Activated CD8-positive, alpha-beta T cell treated with anti-CD3 and anti-CD28 coated beads, Interleukin-2, amount 10 ng/mL, durations not matched to agents 7 days and 5 days (primary cell): ENCODE measurements at regions not wholly inside any gene's neighbourhood (a gene's known extent, or its start where the extent isn't known, plus 50 kb on each side); places are given as distances from the start of the nearest gene placed in this dataset.

ENCODE experiments used
- ATAC-seq: fragments of 150-1000 bp; cut with Tn5 transposase; one replicate; pipeline ENCODE4 v1.10.0; 2021; ENCODE audit warnings: moderate library complexity
- CTCF ChIA-PET: fragments of 350-600 bp; sonication (Branson Sonifier 250); formaldehyde crosslinking; loops from one replicate; lab custom pipeline; 2021; ENCODE audit warnings: antibody characterized with exemption; lab: Charles Lee
- POLR2A ChIA-PET: fragments of 350-600 bp; sonication (Branson Sonifier 250); formaldehyde crosslinking; loops from one replicate; lab custom pipeline; 2021; ENCODE audit warnings: antibody characterized with exemption; lab: Charles Lee
- DNase-seq: peaks from one replicate; pipeline ENCODE4 v3.0.0-alpha.2; 2020
- H3K27ac Mint-ChIP-seq: one replicate; pipeline ENCODE4 v1.8.0; 2021; ENCODE audit warnings: mild to moderate bottlenecking, mixed read lengths
- H3K27me3 Mint-ChIP-seq: one replicate; pipeline ENCODE4 v1.8.0; 2021; ENCODE audit warnings: low read depth, mixed read lengths
- H3K36me3 Mint-ChIP-seq: one replicate; pipeline ENCODE4 v1.8.0; 2021; ENCODE audit warnings: low read depth, mixed read lengths
- H3K4me1 Mint-ChIP-seq: one replicate; pipeline ENCODE4 v1.8.0; 2021; ENCODE audit warnings: low read depth, mixed read lengths
- H3K4me3 Mint-ChIP-seq: one replicate; pipeline ENCODE4 v1.8.0; 2021; ENCODE audit warnings: mild to moderate bottlenecking, mixed read lengths
- H3K9me3 Mint-ChIP-seq: one replicate; pipeline ENCODE4 v1.8.0; 2022; ENCODE audit warnings: mixed read lengths; ENCODE audit not compliant: insufficient read depth

DNA sequence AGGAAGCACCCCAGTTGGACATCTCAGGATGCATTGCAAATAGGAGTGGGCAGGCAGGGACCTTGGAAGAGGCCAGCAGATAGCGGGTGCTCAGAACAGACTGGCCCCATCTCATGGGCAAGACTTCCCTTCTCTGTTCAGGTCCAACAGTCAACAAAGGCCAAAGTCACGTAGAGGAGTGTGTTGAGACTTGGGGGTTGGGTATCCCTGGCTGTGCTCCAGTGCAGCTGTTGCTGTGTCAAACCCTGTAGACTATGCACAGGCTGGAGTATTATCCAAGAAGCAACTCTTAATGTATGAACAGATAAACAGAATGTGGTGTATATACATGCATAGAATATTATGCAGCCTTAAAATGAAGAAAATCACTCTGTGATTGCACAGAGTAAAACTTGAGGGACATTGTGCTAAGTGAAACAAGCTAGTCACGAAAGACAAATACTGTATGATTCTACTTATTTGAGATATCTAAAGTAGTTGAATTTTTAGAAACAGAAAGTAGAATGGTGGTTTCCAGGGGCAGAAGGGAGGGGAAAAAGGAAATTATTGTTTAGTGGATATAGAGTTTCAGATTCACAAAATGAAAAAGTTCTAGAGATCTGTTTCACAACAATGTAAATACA is 192.1 kb upstream of the LCORL start:
- no peak overlapping the region for H3K27ac Mint-ChIP-seq
- H3K4me1 Mint-ChIP-seq: no peaks in the 10 kb centered on the region
- ChIA-PET CTCF (no interaction called here), POLR2A (no interaction called here)
- DNase-seq (no peak), ATAC-seq (no peak)
- no peak overlapping the region for H3K4me3 Mint-ChIP-seq
- H3K36me3 Mint-ChIP-seq: no peaks in the 10 kb centered on the region
- H3K9me3 Mint-ChIP-seq: no peaks in the 10 kb centered on the region
- H3K27me3 Mint-ChIP-seq: no peaks in the 10 kb centered on the region

DNA sequence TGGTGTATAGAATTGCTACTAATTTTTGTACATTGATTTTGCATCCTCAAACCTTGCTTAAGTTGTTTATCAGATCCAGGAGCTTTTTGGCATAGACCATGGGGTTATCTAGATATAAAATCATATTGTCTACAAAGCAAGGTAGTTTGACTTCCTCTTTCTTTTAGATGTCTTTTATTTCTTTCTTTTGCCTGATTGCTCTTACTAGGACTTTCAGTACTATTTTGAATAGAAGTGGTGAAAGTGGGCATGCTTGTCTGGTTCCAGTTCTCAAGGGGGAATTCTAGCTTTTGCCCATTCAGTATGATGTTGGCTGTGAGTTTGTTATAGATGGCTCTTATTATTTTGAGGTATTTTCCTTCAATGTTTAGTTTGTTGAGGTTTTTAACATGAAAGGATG is 187.9 kb upstream of the LCORL start:
- CTCF ChIA-PET: no interaction called here
- no peaks in the 10 kb centered on the region for H3K4me1 Mint-ChIP-seq
- no peak overlapping the region for H3K27ac Mint-ChIP-seq
- H3K9me3 Mint-ChIP-seq: no peaks in the 10 kb centered on the region
- ATAC-seq (no peak), DNase-seq (no peak)
- no peak overlapping the region for H3K4me3 Mint-ChIP-seq
- no peaks in the 10 kb centered on the region for H3K27me3 Mint-ChIP-seq
- no peaks in the 10 kb centered on the region for H3K36me3 Mint-ChIP-seq
- POLR2A ChIA-PET: no interaction called here

DNA sequence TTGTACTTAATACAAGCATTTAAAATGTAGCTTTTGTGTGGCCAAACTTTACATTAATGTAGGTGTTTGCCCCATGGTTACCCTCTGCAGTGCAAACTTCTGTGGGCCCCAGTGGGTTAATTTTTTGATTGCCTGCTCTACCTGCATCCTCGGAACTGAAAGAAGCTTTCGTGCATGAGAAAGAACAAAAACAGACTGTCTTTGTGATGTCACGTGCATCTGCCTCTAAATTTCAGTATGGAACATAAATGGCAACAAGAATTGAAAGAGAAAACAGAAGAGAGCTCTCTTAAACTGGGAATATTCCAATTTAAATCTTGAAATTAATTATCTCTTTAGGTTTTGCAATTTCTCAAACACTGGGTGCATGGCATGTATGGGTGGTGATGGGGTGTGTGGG is 182.4 kb upstream of the LCORL start:
- Mint-ChIP-seq H3K4me3 (no peak overlapping the region), H3K4me1 (no peaks in the 10 kb centered on the region), H3K9me3 (no peaks in the 10 kb centered on the region), H3K27ac (no peak overlapping the region), H3K36me3 (no peaks in the 10 kb centered on the region), H3K27me3 (no peaks in the 10 kb centered on the region)
- no peak for ATAC-seq
- DNase-seq: no peak
- POLR2A ChIA-PET: no interaction called here
- CTCF ChIA-PET: interaction anchor here (1.0 kb wide), 1 partner anchor 240 kb away, joined by 3 read pairs; no protein-coding TSS in a partner anchor

DNA sequence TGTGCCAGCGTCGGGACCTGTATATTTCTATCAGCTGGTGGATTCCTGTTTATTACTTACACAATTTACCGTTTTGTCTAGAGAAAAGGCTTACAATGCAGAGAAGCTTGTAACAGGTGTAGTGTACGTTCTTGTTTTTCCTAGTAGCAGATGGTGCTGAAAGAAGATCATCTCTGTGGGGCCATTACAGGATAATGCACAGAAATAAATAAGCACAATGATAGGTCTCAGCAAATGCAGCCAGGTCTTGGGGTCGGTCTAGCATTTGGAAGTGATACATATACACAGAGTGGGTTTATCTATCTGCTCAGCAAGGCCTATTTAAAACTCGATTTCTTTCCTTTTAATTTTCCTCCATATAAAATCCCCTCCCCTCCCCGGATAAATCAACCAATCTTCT is 180.9 kb upstream of the LCORL start:
- Mint-ChIP-seq H3K4me1 (no peaks in the 10 kb centered on the region), H3K4me3 (no peak overlapping the region), H3K27me3 (no peaks in the 10 kb centered on the region), H3K36me3 (no peaks in the 10 kb centered on the region), H3K9me3 (no peaks in the 10 kb centered on the region), H3K27ac (no peak overlapping the region)
- no peak for DNase-seq
- ChIA-PET POLR2A (no interaction called here), CTCF (no interaction called here)
- ATAC-seq: no peak

DNA sequence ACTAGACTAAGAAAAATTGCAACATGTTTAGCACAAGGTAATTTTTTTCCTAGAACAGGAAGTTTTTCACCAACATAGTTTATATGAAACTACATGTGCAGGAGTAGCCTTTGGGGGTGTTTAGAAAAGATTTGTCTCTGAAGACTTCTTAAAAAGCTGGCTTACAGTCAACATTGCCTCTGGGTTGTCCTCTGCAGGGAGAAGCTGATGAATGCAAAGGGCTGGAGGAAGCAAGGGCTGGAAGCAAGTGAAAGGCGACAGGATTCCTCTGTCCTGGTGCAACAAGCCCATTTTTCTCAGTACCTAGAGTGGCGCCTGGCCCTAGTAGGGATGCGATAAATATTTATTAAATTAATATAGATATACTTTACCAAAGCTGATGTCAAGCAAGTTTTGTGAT is 180.3 kb upstream of the LCORL start:
- Mint-ChIP-seq H3K27ac (no peak overlapping the region), H3K36me3 (no peaks in the 10 kb centered on the region), H3K4me3 (no peak overlapping the region), H3K4me1 (no peaks in the 10 kb centered on the region), H3K27me3 (no peaks in the 10 kb centered on the region), H3K9me3 (no peaks in the 10 kb centered on the region)
- no peak for ATAC-seq
- POLR2A ChIA-PET: no interaction called here
- no peak for DNase-seq
- CTCF ChIA-PET: no interaction called here

DNA sequence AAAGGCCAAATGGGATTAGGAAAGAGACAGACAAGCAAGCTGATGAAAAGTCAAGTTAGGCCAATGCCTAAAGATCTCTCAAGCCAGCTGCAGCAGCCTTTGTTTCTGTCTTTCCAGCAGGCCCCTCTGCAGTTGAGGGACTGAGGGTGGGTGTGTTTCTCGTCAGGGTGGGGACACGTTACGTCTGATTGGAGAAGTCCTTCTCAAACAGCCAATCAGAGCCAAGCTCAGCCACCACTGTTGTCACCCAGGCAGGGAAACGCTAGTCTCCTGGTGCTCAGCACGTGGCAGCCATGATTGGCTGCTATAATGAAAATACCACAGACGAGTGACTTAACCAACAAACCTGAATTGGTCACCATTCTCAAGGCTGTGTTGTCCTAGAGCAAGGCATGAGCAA is 177.1 kb upstream of the LCORL start:
- H3K9me3 Mint-ChIP-seq: no peaks in the 10 kb centered on the region
- no peaks in the 10 kb centered on the region for H3K4me1 Mint-ChIP-seq
- ChIA-PET POLR2A (no interaction called here), CTCF (no interaction called here)
- no peaks in the 10 kb centered on the region for H3K27me3 Mint-ChIP-seq
- no peak overlapping the region for H3K4me3 Mint-ChIP-seq
- H3K36me3 Mint-ChIP-seq: no peaks in the 10 kb centered on the region
- no peak overlapping the region for H3K27ac Mint-ChIP-seq
- no peak for DNase-seq
- ATAC-seq: no peak

DNA sequence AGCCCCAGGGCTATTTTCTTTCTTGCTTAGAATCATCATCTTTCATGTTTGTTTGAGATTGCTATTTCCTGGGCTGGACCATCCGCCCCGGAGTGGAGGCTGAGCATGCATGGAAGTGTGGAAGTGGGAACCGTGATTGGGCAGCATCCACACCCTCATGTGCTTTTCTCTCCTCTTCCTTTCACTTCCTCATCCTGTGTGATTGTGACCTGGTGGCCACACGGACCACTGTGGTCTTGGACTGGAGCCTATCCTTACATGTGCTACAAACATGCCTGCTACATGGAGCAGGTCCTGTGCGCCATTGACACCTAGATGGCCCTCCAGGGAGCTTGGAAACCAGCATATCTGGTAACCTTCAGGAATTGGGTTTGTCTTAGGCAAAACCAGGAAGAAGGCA is 175.9 kb upstream of the LCORL start:
- ChIA-PET POLR2A (no interaction called here), CTCF (no interaction called here)
- H3K4me1 Mint-ChIP-seq: no peaks in the 10 kb centered on the region
- H3K27me3 Mint-ChIP-seq: no peaks in the 10 kb centered on the region
- DNase-seq (no peak), ATAC-seq (no peak)
- H3K27ac Mint-ChIP-seq: no peak overlapping the region
- no peak overlapping the region for H3K4me3 Mint-ChIP-seq
- H3K36me3 Mint-ChIP-seq: no peaks in the 10 kb centered on the region
- no peaks in the 10 kb centered on the region for H3K9me3 Mint-ChIP-seq

DNA sequence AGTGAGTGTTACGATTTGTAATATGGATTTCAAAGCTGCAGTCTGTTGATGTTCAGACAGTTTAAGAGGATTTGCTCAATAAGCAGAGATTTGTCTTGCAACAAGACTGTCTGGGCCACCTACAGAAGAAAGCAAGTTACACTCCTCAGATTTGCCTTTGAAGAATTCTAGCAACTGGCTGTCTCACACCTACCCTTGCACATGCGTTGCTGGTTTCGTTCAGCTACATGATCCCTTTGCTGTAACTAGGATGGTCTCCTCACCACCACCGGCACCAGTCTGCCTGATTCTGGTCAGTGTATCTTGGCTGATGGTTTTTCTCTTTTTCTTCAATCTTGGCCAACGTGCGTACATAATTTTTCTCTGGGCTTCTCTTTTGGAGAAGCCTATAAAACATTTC is 172.7 kb upstream of the LCORL start:
- Mint-ChIP-seq H3K4me3 (no peak overlapping the region), H3K27ac (no peak overlapping the region), H3K36me3 (no peaks in the 10 kb centered on the region), H3K27me3 (no peaks in the 10 kb centered on the region), H3K9me3 (no peaks in the 10 kb centered on the region), H3K4me1 (no peaks in the 10 kb centered on the region)
- ChIA-PET POLR2A (no interaction called here), CTCF (no interaction called here)
- DNase-seq (no peak), ATAC-seq (no peak)

DNA sequence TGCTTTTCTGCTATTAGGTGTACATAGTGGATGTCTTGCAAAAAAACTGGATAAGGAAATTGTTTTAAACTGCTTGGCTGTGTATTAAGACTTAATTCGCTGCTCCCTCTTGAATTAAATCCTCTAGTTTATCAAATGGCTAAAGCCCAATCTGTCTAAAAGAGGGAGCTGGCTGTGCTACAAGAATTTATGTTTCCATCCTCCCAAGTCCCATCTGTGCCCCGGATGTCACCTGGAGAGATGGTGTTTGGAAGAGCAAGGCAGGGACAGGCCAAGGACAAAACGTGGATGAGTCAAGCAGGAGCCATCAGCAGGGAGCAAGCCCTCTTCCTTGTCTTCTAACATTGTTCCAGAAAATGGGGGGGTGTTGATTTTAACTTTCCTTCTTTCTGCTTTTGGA is 171.3 kb upstream of the LCORL start:
- H3K9me3 Mint-ChIP-seq: no peaks in the 10 kb centered on the region
- H3K36me3 Mint-ChIP-seq: no peaks in the 10 kb centered on the region
- no peak overlapping the region for H3K4me3 Mint-ChIP-seq
- ChIA-PET POLR2A (no interaction called here), CTCF (no interaction called here)
- H3K27me3 Mint-ChIP-seq: no peaks in the 10 kb centered on the region
- no peaks in the 10 kb centered on the region for H3K4me1 Mint-ChIP-seq
- DNase-seq (no peak), ATAC-seq (no peak)
- no peak overlapping the region for H3K27ac Mint-ChIP-seq

DNA sequence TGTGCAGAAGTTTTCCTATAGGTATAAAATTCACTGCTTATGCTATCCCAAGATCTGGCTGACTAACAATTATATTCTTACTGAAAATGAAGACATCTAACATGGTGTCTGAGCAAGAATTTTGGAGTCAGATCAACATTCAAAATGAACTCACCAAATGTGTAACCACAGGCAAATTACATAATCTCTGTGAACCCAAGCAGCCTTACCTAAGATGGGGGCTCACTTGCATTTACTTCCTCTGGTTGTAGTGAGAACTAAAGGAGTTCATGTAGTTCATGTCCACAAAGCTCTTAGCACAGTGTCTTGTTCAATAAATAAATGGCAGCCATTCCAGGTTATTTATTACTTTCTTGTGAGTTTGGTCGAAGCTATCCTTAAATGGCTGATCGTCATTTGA is 163.9 kb upstream of the LCORL start:
- no peak for DNase-seq
- no peaks in the 10 kb centered on the region for H3K9me3 Mint-ChIP-seq
- no peaks in the 10 kb centered on the region for H3K27me3 Mint-ChIP-seq
- ChIA-PET CTCF (no interaction called here), POLR2A (no interaction called here)
- no peak overlapping the region for H3K4me3 Mint-ChIP-seq
- H3K36me3 Mint-ChIP-seq: no peaks in the 10 kb centered on the region
- H3K27ac Mint-ChIP-seq: no peak overlapping the region
- H3K4me1 Mint-ChIP-seq: no peaks in the 10 kb centered on the region
- ATAC-seq: no peak

DNA sequence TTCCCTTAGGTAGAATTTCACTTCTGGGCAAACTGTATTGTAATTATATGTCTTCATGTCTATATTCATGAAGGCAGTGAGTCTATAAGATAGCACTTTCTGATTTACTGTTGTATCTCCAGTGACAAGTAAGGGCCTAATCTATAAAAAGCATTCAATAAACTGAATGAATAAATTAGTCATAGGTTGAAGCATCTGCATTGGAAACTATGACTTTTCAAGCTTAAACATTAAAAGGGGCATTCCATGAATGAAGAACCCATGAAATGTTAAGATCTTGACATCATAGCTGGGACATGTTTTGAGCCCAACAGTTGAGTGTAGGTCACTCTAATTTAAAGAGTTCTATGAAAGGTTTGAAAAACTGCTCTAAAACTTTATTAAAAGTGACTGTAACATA is 159.3 kb upstream of the LCORL start:
- Mint-ChIP-seq H3K4me3 (no peak overlapping the region), H3K4me1 (no peaks in the 10 kb centered on the region), H3K9me3 (no peaks in the 10 kb centered on the region), H3K36me3 (no peaks in the 10 kb centered on the region), H3K27ac (no peak overlapping the region), H3K27me3 (no peaks in the 10 kb centered on the region)
- ATAC-seq: no peak
- ChIA-PET CTCF (no interaction called here), POLR2A (no interaction called here)
- no peak for DNase-seq

DNA sequence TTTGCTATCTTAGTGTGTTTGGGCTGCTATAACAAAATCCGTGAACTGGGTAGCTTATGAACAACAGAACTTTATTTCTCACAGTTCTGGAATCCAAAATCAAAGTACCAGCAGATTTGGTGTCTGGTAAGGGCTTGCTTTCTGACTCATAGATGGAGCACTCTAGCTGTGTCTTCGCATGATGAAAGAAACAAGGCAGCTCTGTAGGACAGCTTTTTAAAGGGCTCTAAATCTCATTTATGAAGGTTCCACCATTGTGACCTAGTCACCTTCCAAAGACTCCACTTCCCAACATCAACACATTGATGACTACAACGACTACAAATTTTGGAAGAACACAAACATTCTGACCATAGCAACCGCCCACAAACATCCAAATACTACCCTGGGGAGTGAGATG is 158.6 kb upstream of the LCORL start:
- H3K4me3 Mint-ChIP-seq: no peak overlapping the region
- no peaks in the 10 kb centered on the region for H3K4me1 Mint-ChIP-seq
- ChIA-PET POLR2A (no interaction called here), CTCF (interaction anchor here (1.2 kb wide), 1 partner anchor 41 kb away, joined by 3 read pairs; no protein-coding TSS in a partner anchor)
- DNase-seq (no peak), ATAC-seq (no peak)
- H3K27ac Mint-ChIP-seq: no peak overlapping the region
- no peaks in the 10 kb centered on the region for H3K36me3 Mint-ChIP-seq
- no peaks in the 10 kb centered on the region for H3K9me3 Mint-ChIP-seq
- H3K27me3 Mint-ChIP-seq: no peaks in the 10 kb centered on the region

DNA sequence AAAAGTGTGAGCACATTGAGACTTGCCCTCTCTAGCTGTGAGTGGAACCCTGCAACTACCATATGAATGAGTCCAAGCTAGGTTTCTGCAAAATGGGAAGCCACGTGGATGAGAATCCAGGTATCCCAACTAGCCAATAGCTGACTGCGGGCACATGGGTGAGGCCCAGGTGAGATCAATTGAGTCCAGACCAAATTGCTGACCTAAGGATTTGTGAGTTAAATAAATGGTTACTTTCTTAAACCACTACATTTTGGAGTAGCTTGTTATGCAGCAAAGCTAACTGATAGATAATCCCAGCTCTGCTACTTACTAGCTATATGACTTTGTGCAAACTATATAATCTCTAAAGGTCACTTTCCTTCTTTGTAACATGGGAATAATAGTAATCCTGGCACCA is 150.3 kb upstream of the LCORL start:
- POLR2A ChIA-PET: no interaction called here
- H3K4me3 Mint-ChIP-seq: no peak overlapping the region
- CTCF ChIA-PET: no interaction called here
- DNase-seq: no peak
- ATAC-seq: no peak
- no peaks in the 10 kb centered on the region for H3K4me1 Mint-ChIP-seq
- H3K36me3 Mint-ChIP-seq: no peaks in the 10 kb centered on the region
- H3K9me3 Mint-ChIP-seq: no peaks in the 10 kb centered on the region
- H3K27ac Mint-ChIP-seq: no peak overlapping the region
- no peaks in the 10 kb centered on the region for H3K27me3 Mint-ChIP-seq
